ENCODE measurements at regions not wholly inside any gene's neighbourhood (a gene's known extent, or its start where the extent isn't known, plus 50 kb on each side); places are given as distances from the start of the nearest gene placed in this dataset.

DNA sequence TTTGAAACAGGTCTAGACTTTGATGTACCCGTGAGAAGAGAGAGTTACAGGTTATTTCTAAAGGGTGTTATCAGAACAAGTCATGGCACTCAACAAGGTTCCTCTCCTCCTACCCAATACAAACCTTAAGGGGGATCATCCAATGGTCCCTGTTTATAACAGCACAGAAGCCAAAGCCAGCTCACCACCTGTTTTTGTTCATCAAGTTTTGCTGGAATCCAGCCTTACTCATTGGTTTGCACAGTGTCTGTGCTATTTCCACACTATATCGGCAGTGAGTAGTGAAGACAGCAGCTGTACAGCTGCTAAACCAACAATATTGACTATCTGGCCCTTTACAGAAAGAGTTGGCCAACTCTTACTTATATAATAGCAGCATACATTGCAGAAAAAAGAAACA lies 262.1 kb upstream of the STS start:
- TF ChIP-seq, protein P1, sequence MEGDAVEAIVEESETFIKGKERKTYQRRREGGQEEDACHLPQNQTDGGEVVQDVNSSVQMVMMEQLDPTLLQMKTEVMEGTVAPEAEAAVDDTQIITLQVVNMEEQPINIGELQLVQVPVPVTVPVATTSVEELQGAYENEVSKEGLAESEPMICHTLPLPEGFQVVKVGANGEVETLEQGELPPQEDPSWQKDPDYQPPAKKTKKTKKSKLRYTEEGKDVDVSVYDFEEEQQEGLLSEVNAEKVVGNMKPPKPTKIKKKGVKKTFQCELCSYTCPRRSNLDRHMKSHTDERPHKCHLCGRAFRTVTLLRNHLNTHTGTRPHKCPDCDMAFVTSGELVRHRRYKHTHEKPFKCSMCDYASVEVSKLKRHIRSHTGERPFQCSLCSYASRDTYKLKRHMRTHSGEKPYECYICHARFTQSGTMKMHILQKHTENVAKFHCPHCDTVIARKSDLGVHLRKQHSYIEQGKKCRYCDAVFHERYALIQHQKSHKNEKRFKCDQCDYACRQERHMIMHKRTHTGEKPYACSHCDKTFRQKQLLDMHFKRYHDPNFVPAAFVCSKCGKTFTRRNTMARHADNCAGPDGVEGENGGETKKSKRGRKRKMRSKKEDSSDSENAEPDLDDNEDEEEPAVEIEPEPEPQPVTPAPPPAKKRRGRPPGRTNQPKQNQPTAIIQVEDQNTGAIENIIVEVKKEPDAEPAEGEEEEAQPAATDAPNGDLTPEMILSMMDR (tag by site-specific recombination; IDR thresholded peaks at IDR 0.05) = no peak
- TF ChIP-seq ZNF239 (tag by site-specific recombination; IDR thresholded peaks at IDR 0.05) (no peak), ZNF354C (tag by site-specific recombination; IDR thresholded peaks at IDR 0.05; ENCODE audit: borderline replicate concordance, low read depth) (no peak)
- TF ChIP-seq, protein P2, sequence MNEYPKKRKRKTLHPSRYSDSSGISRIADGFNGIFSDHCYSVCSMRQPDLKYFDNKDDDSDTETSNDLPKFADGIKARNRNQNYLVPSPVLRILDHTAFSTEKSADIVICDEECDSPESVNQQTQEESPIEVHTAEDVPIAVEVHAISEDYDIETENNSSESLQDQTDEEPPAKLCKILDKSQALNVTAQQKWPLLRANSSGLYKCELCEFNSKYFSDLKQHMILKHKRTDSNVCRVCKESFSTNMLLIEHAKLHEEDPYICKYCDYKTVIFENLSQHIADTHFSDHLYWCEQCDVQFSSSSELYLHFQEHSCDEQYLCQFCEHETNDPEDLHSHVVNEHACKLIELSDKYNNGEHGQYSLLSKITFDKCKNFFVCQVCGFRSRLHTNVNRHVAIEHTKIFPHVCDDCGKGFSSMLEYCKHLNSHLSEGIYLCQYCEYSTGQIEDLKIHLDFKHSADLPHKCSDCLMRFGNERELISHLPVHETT (tag by site-specific recombination; IDR thresholded peaks at IDR 0.05) = no peak
- TF ChIP-seq, protein P3, sequence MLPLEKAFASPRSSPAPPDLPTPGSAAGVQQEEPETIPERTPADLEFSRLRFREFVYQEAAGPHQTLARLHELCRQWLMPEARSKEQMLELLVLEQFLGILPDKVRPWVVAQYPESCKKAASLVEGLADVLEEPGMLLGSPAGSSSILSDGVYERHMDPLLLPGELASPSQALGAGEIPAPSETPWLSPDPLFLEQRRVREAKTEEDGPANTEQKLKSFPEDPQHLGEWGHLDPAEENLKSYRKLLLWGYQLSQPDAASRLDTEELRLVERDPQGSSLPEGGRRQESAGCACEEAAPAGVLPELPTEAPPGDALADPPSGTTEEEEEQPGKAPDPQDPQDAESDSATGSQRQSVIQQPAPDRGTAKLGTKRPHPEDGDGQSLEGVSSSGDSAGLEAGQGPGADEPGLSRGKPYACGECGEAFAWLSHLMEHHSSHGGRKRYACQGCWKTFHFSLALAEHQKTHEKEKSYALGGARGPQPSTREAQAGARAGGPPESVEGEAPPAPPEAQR (tag by site-specific recombination; IDR thresholded peaks at IDR 0.05) = no peak
